Coronary artery (tissue), 2 donors: ENCODE measurements at regions not wholly inside any gene's neighbourhood (a gene's known extent, or its start where the extent isn't known, plus 50 kb on each side); places are given as distances from the start of the nearest gene placed in this dataset.

Experiments used
- DNase-seq: peaks from one replicate; pipeline ENCODE4 v3.0.0-alpha.2; 2017; ENCODE audit warnings: low spot score
- H3K27ac ChIP-seq, 2 donors: fragments of 200-600 bp; sonication (generic); one replicate each; pipeline ENCODE4 v1.5.1; 2016 to 2019
- H3K4me3 ChIP-seq: fragments of 200-600 bp; sonication (generic); 2 replicates; pipeline ENCODE4 v1.5.1; 2016; ENCODE audit warnings: mild to moderate bottlenecking, moderate library complexity
- TF ChIP-seq, protein P1 (sequence below): fragments of 200-600 bp; sonication (generic); IDR thresholded peaks from one replicate; pipeline ENCODE4 v1.5.1; 2019; ENCODE audit warnings: antibody characterized with exemption

DNA sequence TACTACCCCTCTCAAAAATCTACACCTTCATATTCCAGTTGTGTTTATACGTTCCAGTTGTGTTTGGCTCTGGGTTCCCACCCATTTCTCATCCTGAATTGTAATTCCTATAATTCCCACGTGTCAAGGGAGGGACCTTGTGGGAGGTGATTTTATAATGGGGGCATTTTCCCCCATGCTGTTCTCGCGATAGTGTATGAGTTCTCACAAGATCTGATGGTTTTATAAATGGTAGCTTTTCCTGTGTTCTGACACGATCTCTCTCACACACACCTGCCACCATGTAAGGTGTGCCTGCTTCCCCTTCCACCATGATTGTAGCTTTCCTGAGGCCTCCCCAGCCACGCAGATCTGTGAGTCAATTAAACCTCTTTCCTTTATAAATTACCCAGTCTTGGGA, 108.5 kb upstream of the ADAMTS16 start:
- H3K4me3 ChIP-seq = no peak overlapping the region
- no peak for DNase-seq
- TF ChIP-seq, protein P1, sequence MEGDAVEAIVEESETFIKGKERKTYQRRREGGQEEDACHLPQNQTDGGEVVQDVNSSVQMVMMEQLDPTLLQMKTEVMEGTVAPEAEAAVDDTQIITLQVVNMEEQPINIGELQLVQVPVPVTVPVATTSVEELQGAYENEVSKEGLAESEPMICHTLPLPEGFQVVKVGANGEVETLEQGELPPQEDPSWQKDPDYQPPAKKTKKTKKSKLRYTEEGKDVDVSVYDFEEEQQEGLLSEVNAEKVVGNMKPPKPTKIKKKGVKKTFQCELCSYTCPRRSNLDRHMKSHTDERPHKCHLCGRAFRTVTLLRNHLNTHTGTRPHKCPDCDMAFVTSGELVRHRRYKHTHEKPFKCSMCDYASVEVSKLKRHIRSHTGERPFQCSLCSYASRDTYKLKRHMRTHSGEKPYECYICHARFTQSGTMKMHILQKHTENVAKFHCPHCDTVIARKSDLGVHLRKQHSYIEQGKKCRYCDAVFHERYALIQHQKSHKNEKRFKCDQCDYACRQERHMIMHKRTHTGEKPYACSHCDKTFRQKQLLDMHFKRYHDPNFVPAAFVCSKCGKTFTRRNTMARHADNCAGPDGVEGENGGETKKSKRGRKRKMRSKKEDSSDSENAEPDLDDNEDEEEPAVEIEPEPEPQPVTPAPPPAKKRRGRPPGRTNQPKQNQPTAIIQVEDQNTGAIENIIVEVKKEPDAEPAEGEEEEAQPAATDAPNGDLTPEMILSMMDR = no peak
- H3K27ac ChIP-seq = no peak overlapping the region

DNA sequence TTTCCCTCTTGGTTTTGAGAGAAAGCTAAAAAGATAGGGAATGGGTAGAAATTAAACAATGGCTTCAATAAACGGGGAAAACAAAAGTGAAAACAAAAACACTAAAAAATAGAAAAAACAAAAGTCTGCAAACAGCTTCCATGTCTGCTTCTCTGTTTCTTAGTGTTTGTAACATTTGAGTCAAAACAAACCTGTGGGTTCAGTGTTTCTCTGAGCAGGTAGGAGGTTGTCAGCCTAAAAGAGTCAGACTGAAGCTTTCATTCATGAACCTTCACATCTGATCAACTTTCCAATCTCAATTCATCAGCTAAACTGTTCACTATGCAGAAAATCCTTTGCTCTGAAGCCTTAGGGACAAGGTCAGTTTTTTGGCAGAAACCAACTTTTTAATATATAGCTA, 102.5 kb upstream of the ADAMTS16 start:
- H3K27ac ChIP-seq = no peak overlapping the region
- TF ChIP-seq, protein P1 = no peak
- no peak for DNase-seq
- no peak overlapping the region for H3K4me3 ChIP-seq

DNA sequence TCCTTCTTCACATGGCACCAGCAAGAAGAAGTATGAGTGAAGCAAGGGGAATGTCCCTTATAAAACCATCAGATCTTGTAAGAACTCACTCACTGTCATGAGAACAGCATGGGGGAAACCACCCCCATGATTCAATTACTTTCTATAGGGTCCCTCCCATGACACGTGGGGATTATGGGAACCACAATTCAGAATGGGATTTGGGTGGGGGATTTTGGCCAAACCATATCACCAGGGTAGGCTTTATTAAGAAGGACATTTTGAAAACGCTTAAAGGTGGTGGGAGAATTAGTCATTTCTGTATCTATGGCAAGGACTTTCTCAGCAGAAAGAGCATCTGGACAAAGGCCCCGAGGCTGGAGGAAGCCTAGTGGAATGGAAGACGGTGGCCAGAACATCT, 100.2 kb upstream of the ADAMTS16 start:
- TF ChIP-seq, protein P1 = no peak
- Histone ChIP-seq H3K27ac (no peak overlapping the region), H3K4me3 (no peak overlapping the region)
- no peak for DNase-seq

DNA sequence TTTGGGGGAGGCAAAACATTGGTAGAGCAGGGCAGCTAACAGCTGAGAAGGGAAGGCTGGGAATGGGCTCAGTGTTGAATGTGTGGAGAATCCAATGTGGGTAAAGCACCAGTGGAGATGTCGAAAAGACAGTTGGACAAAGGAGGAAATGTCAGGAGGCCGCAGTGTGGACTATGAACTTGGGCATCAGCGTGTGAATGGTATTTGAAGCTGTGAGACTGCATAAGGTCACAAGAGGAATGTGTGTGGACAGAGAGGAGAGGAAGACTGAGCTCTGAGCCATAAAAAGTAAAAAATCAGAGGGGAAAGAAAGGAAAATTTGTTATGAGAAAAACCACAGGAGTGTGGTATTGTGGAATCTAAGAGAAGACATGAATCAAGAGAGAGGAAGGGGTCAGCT, 99.4 kb upstream of the ADAMTS16 start:
- Histone ChIP-seq H3K27ac (no peak overlapping the region), H3K4me3 (no peak overlapping the region)
- TF ChIP-seq, protein P1 = no peak
- DNase-seq = no peak

DNA sequence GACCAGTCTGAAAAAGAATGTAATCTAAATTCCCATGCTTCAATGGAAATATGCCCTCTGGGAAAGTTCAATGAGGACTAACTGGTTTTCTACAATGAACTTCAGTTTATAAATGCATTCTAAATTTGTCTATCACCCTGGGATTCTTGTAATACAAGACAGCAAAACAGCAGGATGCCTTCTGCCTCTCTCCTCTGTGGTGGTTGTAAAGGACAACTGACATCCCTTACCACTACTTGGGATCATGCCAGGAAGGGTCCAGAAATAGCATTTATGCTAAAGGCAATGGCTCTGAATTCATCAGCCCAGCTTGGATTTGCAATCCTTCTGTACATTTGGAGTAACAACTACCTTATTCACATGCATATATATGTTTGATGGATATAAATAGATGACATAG, 97.3 kb upstream of the ADAMTS16 start:
- no peak for DNase-seq
- no peak overlapping the region for H3K27ac ChIP-seq
- TF ChIP-seq, protein P1 = no peak
- no peak overlapping the region for H3K4me3 ChIP-seq

DNA sequence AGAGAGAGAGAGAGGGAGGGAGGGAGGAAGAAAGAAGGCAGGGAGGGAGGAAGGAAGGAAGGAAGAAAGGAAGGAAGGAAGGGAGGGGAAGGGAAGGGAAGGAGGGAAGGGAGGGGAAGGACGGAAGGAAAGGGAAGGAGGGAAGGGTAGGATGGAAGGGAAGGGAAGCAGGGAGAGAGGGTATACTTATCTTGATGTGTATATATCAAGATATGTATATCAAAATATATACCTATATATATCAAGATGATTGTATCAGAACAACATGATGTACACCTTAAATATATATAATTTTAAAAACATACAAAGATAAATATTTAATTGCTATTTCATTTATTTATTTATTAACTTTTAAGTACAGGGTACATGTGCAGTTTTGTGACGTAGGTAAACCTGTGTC, 96.8 kb upstream of the ADAMTS16 start:
- Histone ChIP-seq H3K4me3 (no peak overlapping the region), H3K27ac (no peak overlapping the region)
- no peak for DNase-seq
- TF ChIP-seq, protein P1 = no peak

- H3K27ac ChIP-seq = no peak overlapping the region
- TF ChIP-seq, protein P1 = no peak
- DNase-seq = no peak
These were observed 95.8 kb upstream of the ADAMTS16 start for GRCh38 chr5:5044247-5044840.

More at GRCh38 chr5:5044247-5044840, 95.8 kb upstream of the ADAMTS16 start:
- no peak overlapping the region for H3K4me3 ChIP-seq
